ENCODE measurements at regions not wholly inside any gene's neighbourhood (a gene's known extent, or its start where the extent isn't known, plus 50 kb on each side); places are given as distances from the start of the nearest gene placed in this dataset.
A peak's percentile ranks its signal among the peaks of the same experiment; 100 is the strongest.

DNA sequence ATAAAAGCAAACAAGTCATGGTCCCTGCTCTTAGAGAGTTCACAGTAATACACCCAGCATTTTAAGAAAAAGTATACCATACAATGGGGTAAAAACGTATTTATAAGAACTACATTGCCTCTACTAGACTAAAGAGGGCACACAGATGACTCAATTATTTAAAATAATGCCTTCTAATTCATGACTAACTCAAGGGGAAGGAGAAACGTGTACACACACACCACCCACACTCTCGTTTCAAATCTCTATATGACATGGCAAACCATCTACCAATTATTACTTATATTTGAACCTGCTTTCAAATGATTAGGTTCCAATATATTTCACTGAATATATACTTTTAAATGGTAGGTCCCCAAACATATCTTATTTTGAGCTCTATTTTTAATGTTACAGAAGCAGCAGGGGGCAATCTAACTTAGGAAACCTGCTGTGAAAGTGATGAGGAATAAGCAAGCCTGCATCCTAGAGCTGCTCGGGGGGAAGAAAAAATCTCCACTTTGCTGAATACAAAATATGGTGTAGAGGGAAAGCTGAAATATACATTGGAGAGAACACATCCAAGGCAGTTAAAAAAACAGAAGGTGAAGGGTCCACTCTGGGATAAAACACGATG, 232.4 kb upstream of the PSMD7 start:
- TF ChIP-seq, protein P1, sequence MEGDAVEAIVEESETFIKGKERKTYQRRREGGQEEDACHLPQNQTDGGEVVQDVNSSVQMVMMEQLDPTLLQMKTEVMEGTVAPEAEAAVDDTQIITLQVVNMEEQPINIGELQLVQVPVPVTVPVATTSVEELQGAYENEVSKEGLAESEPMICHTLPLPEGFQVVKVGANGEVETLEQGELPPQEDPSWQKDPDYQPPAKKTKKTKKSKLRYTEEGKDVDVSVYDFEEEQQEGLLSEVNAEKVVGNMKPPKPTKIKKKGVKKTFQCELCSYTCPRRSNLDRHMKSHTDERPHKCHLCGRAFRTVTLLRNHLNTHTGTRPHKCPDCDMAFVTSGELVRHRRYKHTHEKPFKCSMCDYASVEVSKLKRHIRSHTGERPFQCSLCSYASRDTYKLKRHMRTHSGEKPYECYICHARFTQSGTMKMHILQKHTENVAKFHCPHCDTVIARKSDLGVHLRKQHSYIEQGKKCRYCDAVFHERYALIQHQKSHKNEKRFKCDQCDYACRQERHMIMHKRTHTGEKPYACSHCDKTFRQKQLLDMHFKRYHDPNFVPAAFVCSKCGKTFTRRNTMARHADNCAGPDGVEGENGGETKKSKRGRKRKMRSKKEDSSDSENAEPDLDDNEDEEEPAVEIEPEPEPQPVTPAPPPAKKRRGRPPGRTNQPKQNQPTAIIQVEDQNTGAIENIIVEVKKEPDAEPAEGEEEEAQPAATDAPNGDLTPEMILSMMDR (IDR thresholded peaks at IDR 0.05), result peak in 3 of 12 donors; percentile 17 to 29 (median 21)
- no peak for TF ChIP-seq POLR2A (IDR thresholded peaks at IDR 0.05)
